HEK293 (cell line): ENCODE measurements at regions not wholly inside any gene's neighbourhood (a gene's known extent, or its start where the extent isn't known, plus 50 kb on each side); places are given as distances from the start of the nearest gene placed in this dataset.

Experiments
- CTCF ChIA-PET: fragments of 350-600 bp; formaldehyde crosslinking; extraction: SDS; loops from one replicate; lab custom pipeline; 2021; ENCODE audit warnings: antibody characterized with exemption; lab: Yijun Ruan, JAX
- POLR2A ChIA-PET: fragments of 300-600 bp; formaldehyde crosslinking; extraction: SDS; loops from one replicate; lab custom pipeline; 2020; ENCODE audit warnings: antibody characterized with exemption, inconsistent platforms; lab: Yijun Ruan, JAX
- H3K27ac ChIP-seq: fragments of 200-500 bp; sonication (Bioruptor generic); 2 replicates; pipeline ENCODE4 v1.5.1; 2014; ENCODE audit warnings: low read depth, low read length, control low read depth, inconsistent platforms; ENCODE audit errors: extremely low read depth
- H3K36me3 ChIP-seq, 2 experiments: fragments of 200-500 bp in 1 of 2; sonication (Bioruptor generic) in 1 of 2; 1 replicate in 1 of 2; 2 replicates in 1 of 2; pipeline ENCODE4 v1.5.1; 2014 to 2017; ENCODE audit warnings: inconsistent platforms in 2 of 2, low read length in 2 of 2; ENCODE audit not compliant: control insufficient read depth in 2 of 2, insufficient read depth in 1 of 2
- H3K4me1 ChIP-seq: fragments of 200-500 bp; sonication (Bioruptor generic); 2 replicates; pipeline ENCODE4 v1.5.1; 2014; ENCODE audit warnings: mild to moderate bottlenecking, low read length, inconsistent platforms; ENCODE audit not compliant: control insufficient read depth, insufficient read depth
- H3K4me3 ChIP-seq: 2 replicates; pipeline ENCODE4 v1.5.1; 2011; ENCODE audit warnings: low read depth, mild to moderate bottlenecking, control low read depth, low read length, moderate library complexity
- H3K9me3 ChIP-seq: fragments of 200-500 bp; sonication (Bioruptor generic); 2 replicates; pipeline ENCODE4 v1.5.1; 2014; ENCODE audit warnings: low read depth, low read length, inconsistent platforms; ENCODE audit not compliant: control insufficient read depth, insufficient read depth
- BCL11B ChIP-seq: fragments of 450-650 bp; formaldehyde crosslinking; IDR thresholded peaks from 2 replicates; pipeline ENCODE4 v1.5.1; 2016; ENCODE audit warnings: low read depth, missing biosample characterization, missing genetic modification characterization
- FEZF1 ChIP-seq: fragments of 450-650 bp; formaldehyde crosslinking; IDR thresholded peaks from 2 replicates; pipeline ENCODE4 v1.5.1; 2016; ENCODE audit warnings: missing biosample characterization, missing genetic modification characterization
- GFI1B ChIP-seq: fragments of 450-650 bp; formaldehyde crosslinking; IDR thresholded peaks from 2 replicates; pipeline ENCODE4 v1.5.1; 2016; ENCODE audit warnings: missing biosample characterization, missing genetic modification characterization
- PATZ1 ChIP-seq: fragments of 450-650 bp; formaldehyde crosslinking; IDR thresholded peaks from 2 replicates; pipeline ENCODE4 v1.5.1; 2016; ENCODE audit warnings: missing biosample characterization, missing genetic modification characterization
- PRDM1 ChIP-seq: fragments of 450-650 bp; formaldehyde crosslinking; IDR thresholded peaks from 2 replicates; pipeline ENCODE4; 2016; ENCODE audit warnings: missing biosample characterization, missing genetic modification characterization
- TCF7L2 ChIP-seq: IDR thresholded peaks from 2 replicates; pipeline ENCODE4 v1.6.1; 2011; ENCODE audit warnings: low read depth, mild to moderate bottlenecking, inconsistent platforms, low read length, moderate library complexity, borderline replicate concordance
- YY1 ChIP-seq: fragments of 450-650 bp; formaldehyde crosslinking; IDR thresholded peaks from 2 replicates; pipeline ENCODE4 v1.5.1; 2018; ENCODE audit warnings: missing biosample characterization, missing genetic modification characterization
- ZBTB17 ChIP-seq: fragments of 450-650 bp; formaldehyde crosslinking; IDR thresholded peaks from 2 replicates; pipeline ENCODE4 v1.5.1; 2016; ENCODE audit warnings: missing biosample characterization, missing genetic modification characterization
- ZBTB20 ChIP-seq: fragments of 450-650 bp; formaldehyde crosslinking; IDR thresholded peaks from 2 replicates; pipeline ENCODE4 v1.5.1; 2016; ENCODE audit warnings: missing biosample characterization, missing genetic modification characterization
- ZBTB8A ChIP-seq: fragments of 450-650 bp; formaldehyde crosslinking; IDR thresholded peaks from 2 replicates; pipeline ENCODE4 v1.5.1; 2016; ENCODE audit warnings: missing biosample characterization, missing genetic modification characterization
- ZNF133 ChIP-seq: fragments of 450-650 bp; formaldehyde crosslinking; IDR thresholded peaks from 2 replicates; pipeline ENCODE4 v1.5.1; 2016; ENCODE audit warnings: missing biosample characterization, missing genetic modification characterization
- ZNF146 ChIP-seq: fragments of 450-650 bp; formaldehyde crosslinking; IDR thresholded peaks from 2 replicates; pipeline ENCODE4 v1.5.1; 2016; ENCODE audit warnings: missing biosample characterization, missing genetic modification characterization
- ZNF157 ChIP-seq: fragments of 450-650 bp; formaldehyde crosslinking; IDR thresholded peaks from 2 replicates; pipeline ENCODE4 v1.5.1; 2016; ENCODE audit warnings: missing biosample characterization, missing genetic modification characterization
- ZNF19 ChIP-seq: fragments of 450-650 bp; formaldehyde crosslinking; IDR thresholded peaks from 2 replicates; pipeline ENCODE4; 2016; ENCODE audit warnings: missing biosample characterization, missing genetic modification characterization, low read depth
- ZNF2 ChIP-seq: fragments of 450-650 bp; formaldehyde crosslinking; IDR thresholded peaks from 2 replicates; pipeline ENCODE4 v1.5.1; 2016; ENCODE audit warnings: missing biosample characterization, missing genetic modification characterization
- ZNF211 ChIP-seq: fragments of 450-650 bp; formaldehyde crosslinking; IDR thresholded peaks from 2 replicates; pipeline ENCODE4 v1.5.1; 2016; ENCODE audit warnings: low read depth, missing biosample characterization, missing genetic modification characterization
- ZNF324 ChIP-seq: fragments of 450-650 bp; formaldehyde crosslinking; IDR thresholded peaks from 2 replicates; pipeline ENCODE4 v1.5.1; 2016; ENCODE audit warnings: missing biosample characterization, missing genetic modification characterization
- ZNF37A ChIP-seq: fragments of 450-650 bp; IDR thresholded peaks from 2 replicates; pipeline ENCODE4 v1.5.1; 2018; ENCODE audit warnings: missing biosample characterization, missing genetic modification characterization
- ZNF501 ChIP-seq: fragments of 450-650 bp; formaldehyde crosslinking; IDR thresholded peaks from 2 replicates; pipeline ENCODE4 v1.5.1; 2016; ENCODE audit warnings: missing biosample characterization, missing genetic modification characterization
- ZNF521 ChIP-seq: fragments of 450-650 bp; formaldehyde crosslinking; IDR thresholded peaks from 2 replicates; pipeline ENCODE4 v1.5.1; 2017; ENCODE audit warnings: missing biosample characterization, mild to moderate bottlenecking, missing genetic modification characterization
- ZNF529 ChIP-seq: fragments of 450-650 bp; formaldehyde crosslinking; IDR thresholded peaks from 2 replicates; pipeline ENCODE4 v1.5.1; 2017; ENCODE audit warnings: missing genetic modification characterization, missing biosample characterization; ENCODE audit not compliant: insufficient replicate concordance
- ZNF549 ChIP-seq: fragments of 450-650 bp; IDR thresholded peaks from 2 replicates; pipeline ENCODE4 v1.5.1; 2018; ENCODE audit warnings: missing biosample characterization, missing genetic modification characterization, mild to moderate bottlenecking, inconsistent platforms, moderate library complexity
- ZNF585B ChIP-seq: fragments of 450-650 bp; formaldehyde crosslinking; IDR thresholded peaks from 2 replicates; pipeline ENCODE4 v1.5.1; 2016; ENCODE audit warnings: missing biosample characterization, missing genetic modification characterization
- ZNF610 ChIP-seq: fragments of 450-650 bp; formaldehyde crosslinking; IDR thresholded peaks from 2 replicates; pipeline ENCODE4 v1.5.1; 2016; ENCODE audit warnings: missing biosample characterization, missing genetic modification characterization, borderline replicate concordance
- ZNF621 ChIP-seq: fragments of 450-650 bp; formaldehyde crosslinking; IDR thresholded peaks from 2 replicates; pipeline ENCODE4 v1.5.1; 2017; ENCODE audit warnings: missing biosample characterization, missing genetic modification characterization
- ZNF626 ChIP-seq: fragments of 450-650 bp; sonication (Bioruptor Pico); formaldehyde crosslinking; IDR thresholded peaks from 2 replicates; pipeline ENCODE4 v1.5.1; 2018; ENCODE audit warnings: missing biosample characterization, missing genetic modification characterization, inconsistent platforms
- ZSCAN16 ChIP-seq: fragments of 450-650 bp; formaldehyde crosslinking; IDR thresholded peaks from 2 replicates; pipeline ENCODE4 v1.5.1; 2016; ENCODE audit warnings: missing biosample characterization, missing genetic modification characterization

DNA sequence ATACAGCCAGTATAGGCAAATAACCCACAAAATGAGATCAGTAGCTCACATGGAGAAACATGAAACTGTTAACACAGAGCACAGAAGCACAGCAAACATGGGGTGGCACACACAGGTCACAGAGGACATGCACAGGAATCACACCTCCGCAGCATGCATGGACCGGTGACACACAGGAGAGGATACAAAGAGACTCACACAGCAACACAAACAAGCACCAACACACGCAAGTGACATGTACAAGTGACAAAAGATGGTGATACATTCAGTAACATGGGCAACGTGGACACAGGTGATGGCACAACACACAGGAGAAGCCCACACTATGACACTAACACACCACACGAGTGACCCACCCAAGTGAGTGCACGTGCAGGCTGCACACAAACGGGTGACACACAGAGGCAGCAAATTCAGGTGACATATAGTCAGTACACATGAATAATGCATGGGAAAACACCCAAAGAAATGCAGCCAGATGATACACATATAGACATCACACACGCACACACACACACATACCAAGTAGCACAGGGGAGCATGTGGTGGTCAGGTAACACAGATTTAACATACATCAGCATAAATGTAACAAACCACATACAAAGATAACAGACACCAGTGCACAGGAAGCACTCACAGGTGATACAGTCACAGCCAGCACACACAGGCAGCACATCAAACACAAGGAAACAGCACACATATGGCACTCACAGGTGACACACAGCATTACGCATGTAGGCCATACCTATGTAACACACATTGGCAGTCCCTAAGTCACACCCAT, 216.0 kb upstream of the SFSWAP start:
- no peaks in the 10 kb centered on the region for H3K36me3 ChIP-seq
- CTCF ChIA-PET, result no interaction called here
- no peaks in the 10 kb centered on the region for H3K4me1 ChIP-seq
- H3K27ac ChIP-seq, result no peak overlapping the region
- H3K4me3 ChIP-seq, result no peak overlapping the region
- no peaks in the 10 kb centered on the region for H3K9me3 ChIP-seq
- TF ChIP-seq PATZ1 (no peak), ZBTB8A (tag by site-specific recombination) (no peak)
- POLR2A ChIA-PET, result no interaction called here

DNA sequence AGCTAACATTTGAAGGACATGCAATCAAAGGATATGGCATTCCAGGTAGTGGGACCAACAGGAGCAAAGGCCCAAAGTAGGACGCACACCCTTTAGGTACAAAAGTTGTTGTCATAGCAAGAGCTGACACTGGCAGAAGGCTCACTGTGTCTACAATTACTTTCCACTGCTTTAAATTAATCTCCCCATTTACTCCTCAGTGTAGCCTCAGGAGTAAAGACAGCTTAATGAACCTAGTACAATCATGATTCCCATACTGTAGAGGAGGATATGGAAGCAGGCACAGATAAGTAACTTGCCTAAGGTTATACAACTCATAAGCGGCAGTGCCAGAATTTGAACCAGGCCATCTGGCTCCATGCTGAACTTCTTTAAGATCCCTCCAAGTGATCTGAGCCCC, 212.9 kb upstream of the SFSWAP start:
- no peak overlapping the region for H3K4me3 ChIP-seq
- no peak for TF ChIP-seq ZNF549 (tag by site-specific recombination)
- TF ChIP-seq ZNF621 (tag by site-specific recombination), result no peak
- TF ChIP-seq TCF7L2, result no peak
- no peak for TF ChIP-seq FEZF1 (tag by site-specific recombination)
- TF ChIP-seq ZBTB20 (tag by site-specific recombination), result no peak
- no peak for TF ChIP-seq ZBTB17 (tag by site-specific recombination)
- no peak for TF ChIP-seq ZNF324 (tag by site-specific recombination)
- no peak for TF ChIP-seq ZNF585B (tag by site-specific recombination)
- CTCF ChIA-PET, result no interaction called here
- no peaks in the 10 kb centered on the region for H3K9me3 ChIP-seq
- no peak overlapping the region for H3K27ac ChIP-seq
- H3K4me1 ChIP-seq, result no peaks in the 10 kb centered on the region
- POLR2A ChIA-PET, result no interaction called here
- no peaks in the 10 kb centered on the region for H3K36me3 ChIP-seq

- POLR2A ChIA-PET, result no interaction called here
These were observed 211.6 kb upstream of the SFSWAP start for GRCh38 chr12:131499160-131499863.

More at GRCh38 chr12:131499160-131499863, 211.6 kb upstream of the SFSWAP start:
- TF ChIP-seq ZNF529, result no peak
- TF ChIP-seq ZNF37A (tag by site-specific recombination), result no peak
- TF ChIP-seq ZNF133 (tag by site-specific recombination), result no peak
- TF ChIP-seq PATZ1, result no peak
- no peak for TF ChIP-seq ZNF19 (tag by site-specific recombination)
- TF ChIP-seq GFI1B (tag by site-specific recombination), result no peak
- no peak for TF ChIP-seq FEZF1 (tag by site-specific recombination)
- no peak for TF ChIP-seq YY1
- TF ChIP-seq ZNF521 (tag by site-specific recombination), result no peak
- TF ChIP-seq PRDM1 (tag by site-specific recombination), result no peak
- no peak for TF ChIP-seq ZNF157 (tag by site-specific recombination)
- TF ChIP-seq ZSCAN16 (tag by site-specific recombination), result no peak
- TF ChIP-seq ZNF2 (tag by site-specific recombination), result no peak
- no peak for TF ChIP-seq BCL11B
- TF ChIP-seq ZNF211 (tag by site-specific recombination), result no peak
- TF ChIP-seq ZBTB20 (tag by site-specific recombination), result no peak
- no peak for TF ChIP-seq ZNF501
- TF ChIP-seq ZNF146 (tag by site-specific recombination), result no peak
- TF ChIP-seq ZNF610 (tag by site-specific recombination), result no peak
- TF ChIP-seq ZNF626 (tag by site-specific recombination), result no peak
- CTCF ChIA-PET, result no interaction called here
- Histone ChIP-seq H3K4me3 (no peak overlapping the region), H3K36me3 (no peaks in the 10 kb centered on the region), H3K27ac (no peak overlapping the region), H3K9me3 (no peaks in the 10 kb centered on the region), H3K4me1 (no peaks in the 10 kb centered on the region)
